KMS-11 (cell line): ENCODE measurements at regions not wholly inside any gene's neighbourhood (a gene's known extent, or its start where the extent isn't known, plus 50 kb on each side); places are given as distances from the start of the nearest gene placed in this dataset.

ENCODE experiments used
- H2AFZ ChIP-seq: fragments of 200-600 bp; sonication (generic); 2 replicates; pipeline ENCODE4 v1.6.1; 2016; ENCODE audit warnings: antibody characterized with exemption, mixed run types, low read depth
- H3K27ac ChIP-seq: fragments of 200-600 bp; sonication (generic); 2 replicates; pipeline ENCODE4 v1.6.1; 2016; ENCODE audit warnings: mild to moderate bottlenecking, mixed run types
- H3K27me3 ChIP-seq: fragments of 200-600 bp; sonication (generic); 2 replicates; pipeline ENCODE4 v1.6.1; 2017; ENCODE audit warnings: mild to moderate bottlenecking, low read depth, mixed run types, moderate library complexity; ENCODE audit not compliant: insufficient read depth
- H3K36me3 ChIP-seq: fragments of 200-600 bp; sonication (generic); 2 replicates; pipeline ENCODE4 v1.6.1; 2017; ENCODE audit warnings: mild to moderate bottlenecking, mixed run types; ENCODE audit not compliant: insufficient read depth
- H3K4me1 ChIP-seq: fragments of 200-600 bp; sonication (generic); 2 replicates; pipeline ENCODE4 v1.6.1; 2016; ENCODE audit warnings: mild to moderate bottlenecking, low read depth, mixed run types; ENCODE audit not compliant: poor library complexity, severe bottlenecking
- H3K4me2 ChIP-seq: fragments of 200-600 bp; sonication (generic); 2 replicates; pipeline ENCODE4 v1.7.0; 2016; ENCODE audit warnings: mild to moderate bottlenecking, mixed run types
- H3K4me3 ChIP-seq: fragments of 200-600 bp; sonication (generic); IDR thresholded peaks from 2 replicates; pipeline ENCODE4 v1.6.1; 2017; ENCODE audit warnings: low read depth, low read length, mixed read lengths; ENCODE audit not compliant: insufficient read depth
- H3K79me2 ChIP-seq: fragments of 200-600 bp; sonication (generic); 2 replicates; pipeline ENCODE4 v1.6.1; 2016; ENCODE audit warnings: low read depth, mixed run types; ENCODE audit not compliant: insufficient read depth
- H3K9ac ChIP-seq: fragments of 200-600 bp; sonication (generic); 2 replicates; pipeline ENCODE4 v1.6.1; 2016; ENCODE audit warnings: mild to moderate bottlenecking, mixed run types
- H4K20me1 ChIP-seq: fragments of 200-600 bp; sonication (generic); 2 replicates; pipeline ENCODE4 v1.6.1; 2016; ENCODE audit warnings: mild to moderate bottlenecking, mixed run types; ENCODE audit not compliant: insufficient read depth
- TF ChIP-seq, protein P1 (sequence below): fragments of 200-600 bp; sonication (generic); conservative IDR thresholded peaks from 2 replicates; pipeline ENCODE4 v1.6.1; 2017; ENCODE audit warnings: low read depth, mild to moderate bottlenecking, antibody characterized with exemption, low read length, moderate library complexity, mixed read lengths

DNA sequence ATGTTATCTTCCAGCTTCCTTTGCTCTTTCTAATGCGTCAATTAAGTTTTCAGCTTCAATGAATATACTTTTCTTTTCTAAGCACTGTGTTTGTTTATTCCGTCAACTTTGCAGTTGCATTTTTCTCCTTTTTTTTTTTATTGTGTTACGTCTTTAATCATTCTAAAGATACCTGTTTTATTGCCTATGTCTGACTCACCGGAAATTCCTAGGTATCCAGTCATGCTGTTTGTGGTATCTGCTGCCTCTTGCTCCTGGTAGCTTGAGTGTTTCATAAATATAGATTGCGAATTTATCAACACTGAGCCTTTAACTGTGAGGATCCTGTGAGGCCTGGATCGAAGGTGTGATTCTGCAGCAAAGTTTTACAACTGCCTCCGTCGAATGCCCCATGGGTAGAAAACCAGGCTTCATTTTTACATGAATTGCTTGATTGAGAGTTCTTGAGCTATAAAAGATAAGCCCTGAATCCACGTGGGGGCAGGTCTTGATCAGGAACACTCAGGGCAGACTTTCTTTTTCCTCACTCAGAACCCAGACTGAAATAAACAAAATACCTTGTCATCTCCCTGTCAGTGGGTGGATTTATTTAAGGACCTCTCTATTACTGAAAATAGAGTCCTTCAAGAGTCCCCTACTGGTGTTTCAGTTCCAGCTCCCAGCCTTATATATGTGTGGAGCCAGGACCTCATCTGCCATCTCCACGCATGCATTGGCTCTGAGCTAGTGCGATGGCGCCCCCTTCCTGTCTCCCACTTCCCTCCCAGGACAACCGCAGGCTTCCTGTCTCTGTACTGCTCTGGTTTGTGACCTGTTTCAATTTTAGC is 60.1 kb upstream of the LRRC1 start:
- Histone ChIP-seq H3K36me3 (no peaks in the 10 kb centered on the region), H3K4me1 (peaks cover 19% of the 10 kb centered on the region), H3K79me2 (no peaks in the 10 kb centered on the region), H3K9ac (no peak overlapping the region), H2AFZ (no peak overlapping the region), H4K20me1 (no peaks in the 10 kb centered on the region), H3K27me3 (no peaks in the 10 kb centered on the region), H3K4me2 (no peak overlapping the region), H3K27ac (no peak overlapping the region), H3K4me3 (no peak overlapping the region)
- TF ChIP-seq, protein P1, sequence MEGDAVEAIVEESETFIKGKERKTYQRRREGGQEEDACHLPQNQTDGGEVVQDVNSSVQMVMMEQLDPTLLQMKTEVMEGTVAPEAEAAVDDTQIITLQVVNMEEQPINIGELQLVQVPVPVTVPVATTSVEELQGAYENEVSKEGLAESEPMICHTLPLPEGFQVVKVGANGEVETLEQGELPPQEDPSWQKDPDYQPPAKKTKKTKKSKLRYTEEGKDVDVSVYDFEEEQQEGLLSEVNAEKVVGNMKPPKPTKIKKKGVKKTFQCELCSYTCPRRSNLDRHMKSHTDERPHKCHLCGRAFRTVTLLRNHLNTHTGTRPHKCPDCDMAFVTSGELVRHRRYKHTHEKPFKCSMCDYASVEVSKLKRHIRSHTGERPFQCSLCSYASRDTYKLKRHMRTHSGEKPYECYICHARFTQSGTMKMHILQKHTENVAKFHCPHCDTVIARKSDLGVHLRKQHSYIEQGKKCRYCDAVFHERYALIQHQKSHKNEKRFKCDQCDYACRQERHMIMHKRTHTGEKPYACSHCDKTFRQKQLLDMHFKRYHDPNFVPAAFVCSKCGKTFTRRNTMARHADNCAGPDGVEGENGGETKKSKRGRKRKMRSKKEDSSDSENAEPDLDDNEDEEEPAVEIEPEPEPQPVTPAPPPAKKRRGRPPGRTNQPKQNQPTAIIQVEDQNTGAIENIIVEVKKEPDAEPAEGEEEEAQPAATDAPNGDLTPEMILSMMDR: peak; percentile 40; the same call in 1 of the 2 replicates

DNA sequence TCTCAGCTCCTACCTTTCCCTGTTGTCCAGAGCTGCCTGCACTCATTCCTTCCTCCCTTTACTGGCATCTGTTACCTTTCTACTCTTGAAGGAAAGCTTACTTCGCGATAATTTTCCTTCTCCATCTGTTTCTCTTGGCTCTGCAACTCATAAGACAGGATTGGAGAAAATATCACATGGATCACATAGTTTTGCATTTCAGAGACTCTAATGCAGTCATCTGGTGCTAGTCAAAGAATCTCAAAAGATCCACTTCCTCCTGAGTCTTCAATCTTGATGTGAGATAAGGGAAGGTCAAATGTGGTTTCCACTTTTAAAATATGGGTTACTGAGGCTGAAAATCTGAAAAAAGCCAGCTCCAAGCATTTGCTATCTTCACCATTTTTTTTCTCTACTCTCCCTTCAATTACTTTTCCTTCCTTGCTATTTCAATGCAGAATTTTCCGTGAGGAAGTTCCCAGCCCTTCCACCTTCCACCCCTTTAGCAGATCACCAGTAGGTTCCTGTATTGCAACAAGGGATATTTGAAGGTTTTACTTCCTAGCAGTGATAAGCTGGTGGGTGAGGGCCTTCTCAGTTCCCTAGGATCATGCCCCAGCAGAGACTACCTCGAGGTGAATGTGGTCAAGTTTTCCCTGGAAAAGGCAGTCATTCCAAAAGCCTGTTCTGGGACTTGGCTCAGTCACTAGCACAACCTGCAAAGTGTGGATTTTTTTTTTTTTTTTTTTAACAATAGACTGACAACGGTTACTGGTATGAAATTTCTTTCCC is 62.8 kb upstream of the LRRC1 start:
- Histone ChIP-seq H4K20me1 (no peaks in the 10 kb centered on the region), H3K36me3 (no peaks in the 10 kb centered on the region), H3K4me2 (no peak overlapping the region), H2AFZ (no peak overlapping the region), H3K4me3 (no peak overlapping the region), H3K27ac (no peak overlapping the region), H3K27me3 (no peaks in the 10 kb centered on the region), H3K4me1 (peaks cover 23% of the 10 kb centered on the region), H3K79me2 (no peaks in the 10 kb centered on the region), H3K9ac (no peak overlapping the region)
- TF ChIP-seq, protein P1: no peak

DNA sequence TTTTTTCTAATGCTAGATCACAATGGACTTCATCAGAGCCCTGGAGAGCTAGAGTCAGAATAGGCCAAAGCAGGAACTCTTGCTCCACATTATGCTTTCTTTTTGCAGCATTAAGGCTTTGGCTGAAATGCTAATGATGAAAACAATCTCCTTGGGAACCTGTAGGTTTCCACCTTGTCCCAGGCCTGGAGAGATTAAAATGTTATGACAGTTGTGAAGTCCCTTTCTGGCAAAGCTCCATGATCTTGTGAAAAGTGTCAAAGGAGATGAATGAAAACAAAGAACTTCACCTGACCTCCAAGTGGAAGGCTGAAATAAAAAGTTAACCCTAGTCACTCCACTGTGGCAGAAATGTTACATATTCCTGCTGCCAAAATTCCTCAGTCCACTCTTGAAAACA is 64.0 kb upstream of the LRRC1 start:
- no peaks in the 10 kb centered on the region for H3K36me3 ChIP-seq
- H3K9ac ChIP-seq: no peak overlapping the region
- H3K27ac ChIP-seq: no peak overlapping the region
- no peak overlapping the region for H2AFZ ChIP-seq
- no peaks in the 10 kb centered on the region for H3K27me3 ChIP-seq
- H3K4me3 ChIP-seq: no peak overlapping the region
- H4K20me1 ChIP-seq: no peaks in the 10 kb centered on the region
- TF ChIP-seq, protein P1: no peak
- H3K4me1 ChIP-seq: peaks cover 15% of the 10 kb centered on the region
- H3K79me2 ChIP-seq: no peaks in the 10 kb centered on the region
- H3K4me2 ChIP-seq: no peak overlapping the region

DNA sequence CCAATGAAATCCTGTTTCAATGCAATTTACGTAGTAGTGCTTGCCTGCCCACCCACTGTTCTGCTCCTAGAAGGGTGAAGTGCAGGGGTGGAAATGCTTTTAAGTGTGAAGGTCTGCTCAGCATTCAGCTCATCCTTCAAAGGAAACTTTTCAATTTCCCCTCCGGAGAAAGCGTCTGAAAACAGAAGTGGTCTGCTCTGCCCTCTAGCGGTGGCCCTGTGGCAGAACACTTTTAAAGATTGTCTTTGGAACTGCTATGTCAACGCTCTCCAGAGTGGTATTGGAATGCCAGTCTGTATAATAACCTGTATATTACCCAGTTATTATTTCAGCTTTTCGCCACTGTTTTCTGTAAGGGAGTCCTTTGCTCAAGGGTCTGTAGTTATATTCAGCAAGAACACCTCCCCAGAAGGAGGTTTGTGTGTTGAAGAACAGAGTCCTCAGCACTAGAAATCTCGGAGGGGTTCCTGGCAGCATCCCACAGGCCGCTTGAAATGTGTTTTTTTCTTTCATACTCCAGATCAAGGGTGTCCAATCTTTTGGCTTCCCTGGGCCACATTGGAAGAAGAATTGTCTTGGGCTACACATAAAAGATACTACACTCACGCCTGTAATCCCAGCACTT is 63.1 kb upstream of the KLHL31 start:
- H3K27me3 ChIP-seq: no peaks in the 10 kb centered on the region
- TF ChIP-seq, protein P1: peak; percentile 97
- no peak overlapping the region for H3K4me3 ChIP-seq
- H3K4me1 ChIP-seq: peaks cover 4% of the 10 kb centered on the region
- peak overlapping the region; percentile 20 for H2AFZ ChIP-seq
- H3K4me2 ChIP-seq: peak overlapping the region; percentile 16; the same call in 1 of the 2 replicates
- H4K20me1 ChIP-seq: no peaks in the 10 kb centered on the region
- no peak overlapping the region for H3K9ac ChIP-seq
- H3K79me2 ChIP-seq: no peaks in the 10 kb centered on the region
- no peak overlapping the region for H3K27ac ChIP-seq
- H3K36me3 ChIP-seq: no peaks in the 10 kb centered on the region
